ENCODE measurements at regions not wholly inside any gene's neighbourhood (a gene's known extent, or its start where the extent isn't known, plus 50 kb on each side); places are given as distances from the start of the nearest gene placed in this dataset.
"Not testable (repeated sequence)": the region's sequence is repeated elsewhere in the genome, so short reads cannot be mapped to it uniquely, and the experiment has no call there.

DNA sequence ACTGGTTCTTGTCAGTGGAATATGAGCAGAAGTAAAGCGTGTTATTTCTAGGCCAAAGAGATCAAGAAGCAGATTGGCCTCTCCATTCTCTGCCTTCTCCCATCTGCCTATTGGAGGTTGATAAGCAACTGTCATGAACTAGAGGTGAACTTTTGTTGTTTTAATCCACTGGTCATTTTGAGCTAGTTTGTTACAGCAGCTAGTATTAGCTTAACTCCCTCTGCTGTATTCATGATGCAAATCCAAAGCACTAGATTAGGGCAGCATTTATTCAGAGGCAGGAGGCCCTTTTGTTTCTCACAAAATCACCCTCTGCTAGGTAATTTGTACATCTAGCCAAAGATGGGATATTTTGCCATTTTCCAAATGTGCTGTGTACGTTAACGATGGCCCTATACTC, 97.3 kb upstream of the DPT start:
- no peak for DNase-seq

DNA sequence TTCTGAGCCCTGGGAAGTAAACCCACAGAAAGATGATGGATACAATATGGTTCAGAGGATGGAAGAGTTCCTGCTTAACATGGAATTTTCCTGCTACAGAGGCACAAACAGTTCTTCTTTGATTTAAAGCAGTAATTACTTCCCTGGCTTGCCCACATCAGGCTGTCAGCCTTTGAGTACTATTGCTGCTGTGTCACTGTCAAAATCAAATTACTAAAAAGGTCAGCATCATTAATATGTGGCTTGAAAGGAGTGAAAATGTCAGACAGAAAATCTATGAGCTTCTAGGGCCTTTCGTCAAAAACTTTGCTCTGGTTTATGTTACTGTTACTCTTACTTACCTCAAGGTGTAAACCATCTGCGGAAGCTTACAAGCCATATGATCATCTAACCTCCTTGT, 98.6 kb upstream of the DPT start:
- DNase-seq, result no peak

DNA sequence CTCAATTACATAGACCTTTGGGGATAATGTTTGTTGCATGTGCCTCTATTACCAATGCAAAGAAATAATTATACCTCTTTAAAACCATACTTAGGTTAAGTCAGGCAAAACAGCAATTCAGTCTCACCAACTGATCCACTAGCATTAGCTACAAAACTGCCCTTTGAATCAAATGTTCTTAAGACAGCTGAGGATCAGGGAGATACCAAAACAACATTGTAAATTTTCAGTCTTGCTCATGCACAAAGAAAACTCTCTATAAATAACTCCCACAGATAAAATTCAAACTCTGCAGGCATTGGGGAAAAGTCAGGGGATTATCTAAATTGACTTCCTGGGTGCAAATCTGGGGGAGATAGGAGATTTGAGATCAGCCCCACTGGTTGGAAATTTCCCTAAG, 100.9 kb upstream of the DPT start:
- DNase-seq, result no peak

DNA sequence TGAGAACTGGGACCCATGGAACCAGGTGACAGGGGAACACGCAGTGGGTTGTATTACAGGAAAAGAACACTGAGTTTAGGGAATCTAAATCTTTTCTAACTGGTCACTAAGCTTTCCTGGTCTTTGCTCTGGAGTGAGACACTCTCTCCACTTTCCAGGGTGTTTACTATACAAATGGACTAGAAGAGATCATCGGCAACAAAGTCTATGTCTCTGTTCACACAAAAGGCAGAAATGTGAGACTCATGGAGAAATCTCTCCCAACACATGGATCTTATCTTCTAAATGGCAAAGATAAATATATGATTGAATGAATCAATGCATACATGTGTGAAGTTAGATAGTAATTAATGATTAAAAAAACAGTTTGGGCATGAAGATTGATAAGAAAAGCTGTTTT, 101.6 kb upstream of the DPT start:
- no peak for DNase-seq

DNA sequence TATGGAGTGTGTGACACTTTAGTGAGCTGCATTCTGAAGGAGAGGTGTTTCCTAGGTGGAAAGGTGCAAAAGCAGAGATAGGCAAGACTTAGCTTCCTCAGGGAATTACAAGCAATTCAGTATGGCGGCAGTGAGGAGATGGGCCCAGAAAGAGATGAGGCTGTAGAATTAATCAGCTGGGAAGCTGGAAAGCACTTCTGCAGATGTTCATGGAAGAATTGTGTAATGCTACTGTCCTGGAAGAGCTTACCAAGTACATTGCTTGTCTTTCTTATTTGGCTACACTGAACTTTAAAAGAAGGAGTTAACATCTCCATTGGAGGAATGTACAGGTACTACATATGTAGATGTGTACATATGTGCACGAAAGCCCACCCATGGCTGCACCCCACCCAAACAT, 103.7 kb upstream of the DPT start:
- no peak for DNase-seq

DNA sequence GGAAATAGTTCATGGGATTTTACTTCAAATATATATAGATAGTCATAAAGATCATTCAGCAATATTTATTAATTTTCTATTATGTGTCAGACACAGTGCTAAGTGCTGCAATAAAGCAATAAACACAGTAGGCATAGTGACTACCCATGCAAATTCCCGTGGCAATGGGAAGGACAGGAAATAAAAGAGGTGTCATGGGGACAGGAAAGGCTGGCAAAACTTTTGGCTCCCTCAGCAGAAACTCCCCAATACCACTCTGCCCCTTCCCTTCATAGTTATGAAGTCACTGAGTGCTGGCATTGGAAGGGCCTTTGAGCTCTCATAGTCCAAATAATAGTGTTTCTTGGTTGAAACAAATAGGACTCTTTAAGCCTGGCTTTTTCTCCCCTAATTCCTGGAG, 104.4 kb upstream of the DPT start:
- DNase-seq, result no peak

DNA sequence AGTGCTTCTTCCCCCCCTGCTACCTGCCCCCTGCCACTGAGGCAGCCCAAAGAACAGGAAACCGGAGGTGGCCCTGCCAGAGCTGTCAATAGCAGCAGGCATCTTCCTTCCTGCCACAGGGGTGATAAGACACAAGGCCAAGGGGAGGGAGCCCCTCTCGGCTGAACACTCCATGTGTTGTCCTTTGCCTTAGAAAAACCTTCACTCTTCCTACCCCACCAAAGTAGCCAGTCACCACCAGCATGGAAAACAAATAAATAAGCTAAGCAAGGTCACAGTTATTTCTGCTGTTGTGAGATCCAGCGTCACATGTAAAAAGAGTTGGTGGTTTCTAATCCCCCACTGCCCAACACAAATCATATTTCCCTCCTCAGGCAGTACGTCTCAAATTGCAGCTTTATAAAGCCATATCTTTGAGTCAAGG, 104.8 kb upstream of the DPT start:
- no peak for DNase-seq

DNA sequence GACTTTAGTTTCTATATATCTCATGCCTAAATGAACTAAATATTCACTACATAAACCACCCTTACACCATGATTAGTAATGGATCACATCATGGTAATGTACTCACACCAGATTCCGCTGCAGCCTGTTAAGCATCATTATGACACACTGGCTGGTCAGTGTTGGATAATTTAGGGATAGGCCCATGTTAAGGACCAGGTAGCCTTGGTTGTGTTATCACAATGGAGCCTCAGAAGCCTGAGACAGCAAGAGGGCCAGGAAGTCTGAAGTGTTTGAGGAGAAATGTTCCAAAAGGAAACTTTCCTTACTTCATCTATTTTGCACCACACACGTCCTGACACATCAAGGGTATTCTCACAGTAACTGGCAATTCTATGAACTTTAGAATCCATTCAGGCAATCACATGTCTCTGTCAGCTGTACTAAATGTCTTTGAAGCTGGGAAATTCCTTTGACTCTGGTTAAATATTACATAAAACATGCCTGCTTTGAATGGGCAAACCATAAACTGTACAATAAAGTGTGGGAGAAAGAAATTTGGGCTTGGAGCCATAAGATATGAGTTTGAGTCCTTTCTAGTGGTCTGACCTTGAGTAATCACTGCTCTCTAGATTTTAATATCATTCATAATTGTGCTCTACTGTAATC, 105.3 kb upstream of the DPT start:
- no peak for DNase-seq

DNA sequence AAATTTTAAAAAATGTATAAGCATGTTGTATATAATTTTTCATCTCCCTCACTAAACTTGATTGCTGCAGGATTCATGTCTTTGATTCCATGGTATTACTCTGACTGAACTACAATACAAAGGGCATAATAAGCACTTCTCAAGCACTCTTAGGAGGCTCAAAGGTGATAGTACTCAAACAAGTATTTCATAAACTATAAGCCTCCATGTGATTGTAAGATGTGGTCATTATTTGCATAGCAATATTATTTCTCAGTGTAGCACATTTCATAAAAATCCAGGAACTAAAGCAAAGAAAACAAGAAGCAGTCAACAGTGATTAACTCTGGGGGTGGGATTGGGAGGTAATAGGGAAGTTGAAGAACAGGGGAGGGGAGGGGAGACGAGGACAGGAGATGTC, 106.2 kb upstream of the DPT start:
- DNase-seq, result no peak

DNA sequence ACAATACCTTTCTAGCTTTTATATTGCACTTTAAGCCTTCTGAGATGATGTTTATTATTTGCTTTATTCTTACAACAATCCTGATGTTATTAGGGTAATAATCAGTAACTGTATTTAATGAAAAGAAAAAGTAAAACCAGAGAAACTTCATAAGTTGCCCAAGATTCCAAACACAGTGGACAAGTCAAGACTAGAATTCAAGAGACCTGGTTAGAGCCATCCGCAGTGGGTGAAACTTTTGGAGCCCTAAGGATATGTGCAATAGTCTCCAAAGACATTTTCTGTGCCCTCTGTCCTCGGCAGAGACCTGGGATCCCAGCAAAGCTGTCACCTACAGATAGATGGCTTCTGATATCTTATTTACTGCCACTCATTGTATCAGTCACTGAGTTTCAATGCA, 106.8 kb upstream of the DPT start:
- DNase-seq, result no peak

DNA sequence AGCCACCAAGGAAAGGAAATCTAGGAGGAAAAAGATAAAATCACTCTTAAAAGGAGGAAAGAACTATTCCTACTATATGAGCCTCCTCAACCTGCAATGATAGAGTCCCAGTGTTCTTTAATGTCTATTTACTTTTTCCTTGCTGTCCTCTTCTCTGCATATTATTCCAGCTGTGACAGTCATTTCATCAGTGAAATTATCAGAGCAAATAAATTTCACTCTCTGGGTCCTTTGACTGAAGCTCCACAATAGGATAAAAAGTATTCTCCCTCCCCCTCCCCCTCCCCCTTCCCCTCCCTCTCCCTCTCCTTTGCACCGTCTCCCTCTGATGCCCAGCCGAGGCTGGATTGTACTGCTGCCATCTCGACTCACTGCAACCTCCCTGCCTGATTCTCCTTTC, 107.5 kb upstream of the DPT start:
- no peak for DNase-seq

DNA sequence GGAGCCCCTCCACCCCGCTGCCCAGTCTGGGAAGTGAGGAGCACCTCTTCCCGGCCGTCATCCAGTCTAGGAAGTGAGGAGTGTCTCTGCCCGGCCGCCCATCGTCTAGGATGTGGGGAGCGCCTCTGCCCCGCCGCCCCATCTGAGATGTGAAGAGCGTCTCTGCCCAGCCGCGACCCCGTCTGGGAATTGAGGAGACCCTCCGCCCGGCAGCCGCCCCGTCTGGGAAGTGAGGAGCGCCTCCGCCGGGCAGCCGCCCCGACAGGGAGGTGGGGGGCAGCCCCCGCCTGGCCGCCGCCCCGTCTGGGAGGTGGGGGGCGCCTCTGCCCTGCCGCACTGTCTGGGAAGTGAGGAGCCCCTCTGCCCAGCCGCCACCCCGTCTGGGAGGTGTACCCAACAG, 108.2 kb upstream of the DPT start:
- DNase-seq, result not testable (repeated sequence)

DNA sequence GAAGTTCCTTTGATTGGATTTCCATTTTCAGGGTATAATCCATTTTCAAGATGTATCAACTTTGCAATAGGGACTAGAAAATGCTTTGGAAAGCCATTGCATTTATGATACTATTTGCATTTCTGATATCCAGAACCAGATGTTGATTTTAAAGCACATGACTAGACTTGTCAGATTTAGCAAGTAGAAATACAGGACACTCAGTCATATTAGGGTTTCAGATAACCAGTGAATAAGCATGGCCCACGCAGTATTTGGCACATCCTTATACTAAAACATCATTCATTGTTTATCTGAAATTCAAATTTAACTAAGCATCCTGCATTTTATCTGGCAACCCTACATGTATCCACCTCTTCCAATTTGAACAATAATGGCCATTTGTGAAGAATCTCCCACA, 113.3 kb upstream of the DPT start:
- DNase-seq, result no peak

DNA sequence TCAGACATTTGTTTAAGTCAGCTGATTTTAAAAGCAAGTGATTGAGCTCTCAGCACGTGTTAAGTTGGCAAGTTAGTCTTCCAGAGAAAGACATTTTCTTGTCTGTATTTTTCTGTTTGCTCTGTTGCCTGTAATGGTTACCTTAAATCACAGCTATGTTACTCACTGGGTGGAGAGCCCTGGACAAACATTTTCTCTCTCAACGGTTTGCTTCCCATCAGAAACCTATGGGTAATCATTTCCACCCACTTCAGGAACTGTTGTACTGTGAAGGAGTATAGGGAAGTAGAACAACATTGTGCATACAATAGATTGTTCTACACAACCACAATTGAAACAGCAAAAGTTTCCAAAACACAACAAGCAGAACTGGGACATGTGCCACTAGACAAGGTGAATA, 113.9 kb upstream of the DPT start:
- no peak for DNase-seq

DNA sequence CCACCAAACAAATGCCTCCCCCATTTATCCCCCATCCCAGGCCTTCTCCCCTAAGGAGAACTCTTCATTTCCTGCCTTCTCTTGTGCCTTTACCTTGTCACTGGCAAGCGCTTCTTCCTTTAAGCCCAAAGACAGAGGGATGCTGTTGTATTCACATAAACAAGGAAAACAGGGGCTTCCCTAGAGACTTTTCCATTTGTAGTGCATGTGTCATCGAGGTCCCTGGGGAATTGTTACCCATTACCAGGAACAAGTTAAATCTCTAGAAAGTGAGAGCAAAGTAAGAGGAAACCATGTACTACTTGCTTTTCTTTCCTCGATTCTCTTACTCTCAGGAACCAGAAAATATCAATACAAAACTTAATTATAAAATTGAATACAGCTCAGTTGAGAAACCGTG, 114.4 kb upstream of the DPT start:
- DNase-seq, result no peak

DNA sequence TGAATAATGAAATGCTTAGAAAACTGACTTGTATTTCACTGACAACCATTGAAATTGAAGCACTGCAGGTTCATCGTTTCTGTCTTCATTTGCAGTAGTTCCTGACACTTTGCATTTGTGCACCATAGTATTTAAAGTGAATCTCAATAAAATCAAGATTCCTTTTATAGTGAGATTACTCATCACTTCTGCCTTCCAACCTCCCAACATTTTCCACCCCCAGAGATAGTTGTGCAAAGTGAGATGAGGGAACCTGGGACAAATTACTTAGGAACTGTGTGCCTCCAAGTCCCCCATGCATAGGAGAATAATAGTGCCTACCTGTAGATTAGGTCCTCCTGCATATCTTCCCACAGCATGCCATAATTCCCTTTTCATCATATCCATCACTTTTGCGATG, 114.9 kb upstream of the DPT start:
- no peak for DNase-seq

DNA sequence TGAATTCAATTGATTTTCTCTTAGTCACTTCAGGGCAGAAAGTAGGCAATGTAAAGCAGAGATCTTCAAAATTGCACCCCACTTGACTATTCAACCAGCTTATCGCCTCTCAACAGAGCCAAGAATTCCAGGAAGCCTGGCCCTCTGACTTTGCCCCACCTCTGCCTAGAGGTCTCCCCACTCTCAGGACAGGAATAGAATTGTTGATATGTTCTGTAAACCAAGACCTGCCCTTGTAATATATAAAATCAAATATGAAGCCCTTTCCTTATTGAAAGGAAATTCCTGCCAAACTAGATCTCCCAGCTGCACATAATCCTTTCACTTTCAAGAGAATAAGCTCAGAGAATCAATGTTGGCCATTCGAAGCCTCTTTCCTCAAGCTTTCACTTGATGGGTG, 116.1 kb upstream of the DPT start:
- DNase-seq, result no peak

DNA sequence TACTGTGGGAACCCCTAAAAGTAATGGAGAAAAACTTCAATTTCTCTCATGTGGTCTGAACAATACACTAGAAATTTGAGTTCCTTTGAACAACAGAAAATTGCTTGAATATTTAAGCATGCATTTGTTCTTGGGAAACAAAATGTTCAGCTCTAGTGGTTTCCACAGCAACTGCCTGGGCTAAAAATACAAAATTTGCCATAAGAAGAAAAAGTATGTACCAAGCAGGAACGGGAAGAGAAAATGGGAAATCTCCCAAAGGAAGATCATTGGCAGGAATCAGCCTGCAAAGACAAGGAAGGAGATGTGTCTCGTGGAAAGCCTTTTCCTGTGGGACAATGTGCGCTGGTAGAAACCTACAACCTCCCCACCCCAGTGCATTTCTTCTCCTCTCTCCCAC, 119.0 kb upstream of the DPT start:
- no peak for DNase-seq

DNA sequence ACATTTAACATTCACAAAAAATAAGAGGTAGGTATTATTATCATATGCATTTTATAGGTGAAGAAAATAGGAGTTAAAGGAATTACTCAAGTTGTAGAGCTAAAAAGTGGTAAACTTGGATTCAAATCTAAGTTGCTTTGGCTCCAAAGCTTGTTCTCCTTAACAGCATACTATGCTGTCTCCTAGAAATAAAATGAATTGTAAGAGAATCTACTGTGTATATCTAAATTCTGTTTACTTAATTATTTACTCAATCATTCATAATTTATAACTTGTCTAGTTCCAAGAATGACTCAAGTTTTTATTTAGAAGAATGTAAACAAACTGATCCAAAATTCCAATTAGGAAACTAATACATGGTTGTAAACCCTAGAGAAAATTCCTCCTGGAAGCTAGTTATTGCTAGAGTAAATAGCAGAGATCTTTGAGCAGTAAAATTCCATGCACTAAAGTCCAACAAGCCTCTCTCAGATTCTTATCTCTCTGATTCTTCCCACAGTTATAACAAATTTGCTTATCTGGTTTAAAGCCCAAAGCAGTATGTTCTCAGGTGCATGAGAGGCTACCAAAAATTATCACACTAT, 132.5 kb upstream of the DPT start:
- DNase-seq, result no peak

DNA sequence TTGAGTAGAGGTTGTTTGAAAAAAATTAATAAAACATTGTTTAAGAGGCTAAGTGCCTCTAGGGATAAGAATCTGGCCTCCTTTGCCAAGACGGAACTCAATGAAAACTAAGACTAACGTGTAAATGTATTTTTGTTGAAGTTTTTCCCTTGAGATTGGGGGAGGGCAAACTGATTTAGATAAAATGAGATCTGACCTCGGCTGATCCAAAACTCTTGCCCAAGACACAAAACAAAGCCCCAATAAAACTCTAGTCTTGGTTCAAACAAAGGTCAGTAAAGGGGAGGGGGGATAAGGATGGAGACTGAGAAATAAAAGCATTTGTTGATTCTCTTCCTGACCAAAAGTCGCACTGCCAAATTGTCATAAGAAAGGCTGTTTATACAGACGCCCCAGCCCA, 134.8 kb upstream of the DPT start:
- no peak for DNase-seq

DNA sequence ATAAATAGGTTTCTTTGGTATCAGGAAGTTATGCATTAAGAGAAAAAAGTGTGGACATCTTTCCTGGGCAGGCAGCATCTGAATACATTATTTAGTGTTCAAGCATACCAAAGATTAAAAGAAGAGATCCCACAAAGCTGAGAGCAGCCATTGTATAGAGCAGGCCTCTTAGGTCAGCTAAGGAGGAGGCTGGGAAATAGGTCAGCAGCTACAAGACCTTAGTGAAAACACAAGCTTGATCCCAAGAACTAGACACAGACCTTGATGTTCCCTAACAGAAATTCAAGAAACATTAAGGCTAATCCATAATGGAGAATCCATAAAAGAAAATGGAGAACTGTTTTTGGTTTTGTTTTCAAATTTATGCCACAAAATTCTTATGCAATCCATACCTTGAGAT, 135.3 kb upstream of the DPT start:
- DNase-seq, result no peak

DNA sequence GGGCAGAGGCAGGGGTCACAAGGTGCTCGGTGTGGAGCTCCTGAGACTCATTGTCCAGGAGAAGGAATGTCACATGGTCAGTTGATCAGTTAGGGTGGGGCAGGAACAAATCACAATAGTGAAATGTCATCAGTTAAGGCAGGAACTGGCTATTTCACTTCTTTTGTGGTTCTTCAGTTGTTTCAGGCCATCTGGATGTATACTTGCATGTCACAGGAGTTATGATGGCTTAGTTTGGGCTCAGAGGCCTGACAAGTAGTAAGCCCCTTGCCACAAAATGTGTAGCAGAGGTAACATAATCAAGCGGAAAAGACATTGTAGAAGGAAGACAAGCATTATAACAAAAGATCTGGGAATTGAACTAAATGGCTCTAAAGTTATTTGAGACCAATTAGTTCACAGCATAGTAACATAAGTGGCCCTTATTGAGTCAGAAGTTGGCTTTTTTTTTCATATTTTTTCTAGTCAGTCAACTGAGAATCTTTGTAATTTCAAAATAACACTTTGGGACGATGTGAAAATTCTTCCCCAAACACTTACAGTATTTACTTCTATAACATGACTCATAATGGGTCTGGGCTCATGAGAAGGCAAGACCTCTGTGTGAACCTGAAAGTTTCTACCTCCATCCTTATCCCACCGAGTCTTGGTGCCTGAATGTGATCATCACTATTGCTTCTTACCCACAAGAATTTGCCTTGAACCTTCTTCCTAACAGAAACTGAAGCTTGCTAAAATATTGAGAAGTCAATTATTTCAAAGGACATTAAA, 137.0 kb upstream of the DPT start:
- DNase-seq, result no peak

DNA sequence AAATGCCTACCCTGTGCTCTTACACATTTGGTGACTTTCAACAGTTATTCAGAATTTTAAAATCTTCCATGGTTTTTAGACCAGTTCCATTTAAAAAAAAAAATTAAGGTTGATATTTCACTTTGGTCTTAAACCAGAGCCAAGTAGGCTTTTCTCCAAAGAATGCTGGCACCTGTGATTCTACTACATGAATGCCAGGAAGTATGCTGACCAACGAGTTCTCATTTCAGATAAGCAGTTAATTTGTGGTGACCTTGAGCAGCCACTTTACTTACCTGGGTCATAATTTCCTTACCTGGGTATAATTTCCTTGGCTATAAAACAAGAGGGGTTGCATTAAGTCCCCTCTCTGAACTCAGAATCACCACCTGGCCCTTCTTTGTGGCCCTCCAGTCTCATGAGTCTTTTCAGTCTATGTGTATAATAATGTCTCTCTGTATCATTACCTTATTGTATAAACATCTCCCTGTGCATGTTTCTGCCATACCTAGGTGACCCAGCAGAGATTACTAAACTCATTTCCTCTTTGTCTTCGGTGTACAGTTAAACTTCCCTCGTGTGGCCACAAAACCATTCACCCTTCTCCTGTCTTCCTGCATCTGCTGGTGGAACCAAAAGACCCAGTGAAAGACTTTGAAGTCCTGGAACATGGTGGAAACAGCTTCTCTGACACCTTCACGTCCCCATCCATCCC, 139.1 kb upstream of the DPT start:
- no peak for DNase-seq

DNA sequence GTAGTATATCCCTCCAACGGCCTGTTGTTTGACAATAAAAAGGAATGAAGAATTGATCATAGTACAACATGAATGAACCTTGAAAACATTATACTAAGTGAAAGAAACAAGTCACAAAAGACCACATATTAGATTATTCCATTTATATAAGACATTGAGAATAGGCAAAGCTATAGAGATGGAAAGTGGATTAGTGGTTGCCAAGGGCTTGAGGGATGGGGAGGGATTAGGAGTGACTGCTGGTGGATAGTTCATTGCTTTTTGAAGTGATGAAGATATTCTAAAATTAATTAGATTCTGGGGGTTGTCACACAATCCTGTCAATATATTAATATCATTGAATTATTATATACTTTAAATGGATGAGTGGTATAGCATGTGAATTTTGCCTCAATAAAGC, 142.5 kb upstream of the DPT start:
- DNase-seq, result no peak
